ENCODE measurements at regions not wholly inside any gene's neighbourhood (a gene's known extent, or its start where the extent isn't known, plus 50 kb on each side); places are given as distances from the start of the nearest gene placed in this dataset.

DNA sequence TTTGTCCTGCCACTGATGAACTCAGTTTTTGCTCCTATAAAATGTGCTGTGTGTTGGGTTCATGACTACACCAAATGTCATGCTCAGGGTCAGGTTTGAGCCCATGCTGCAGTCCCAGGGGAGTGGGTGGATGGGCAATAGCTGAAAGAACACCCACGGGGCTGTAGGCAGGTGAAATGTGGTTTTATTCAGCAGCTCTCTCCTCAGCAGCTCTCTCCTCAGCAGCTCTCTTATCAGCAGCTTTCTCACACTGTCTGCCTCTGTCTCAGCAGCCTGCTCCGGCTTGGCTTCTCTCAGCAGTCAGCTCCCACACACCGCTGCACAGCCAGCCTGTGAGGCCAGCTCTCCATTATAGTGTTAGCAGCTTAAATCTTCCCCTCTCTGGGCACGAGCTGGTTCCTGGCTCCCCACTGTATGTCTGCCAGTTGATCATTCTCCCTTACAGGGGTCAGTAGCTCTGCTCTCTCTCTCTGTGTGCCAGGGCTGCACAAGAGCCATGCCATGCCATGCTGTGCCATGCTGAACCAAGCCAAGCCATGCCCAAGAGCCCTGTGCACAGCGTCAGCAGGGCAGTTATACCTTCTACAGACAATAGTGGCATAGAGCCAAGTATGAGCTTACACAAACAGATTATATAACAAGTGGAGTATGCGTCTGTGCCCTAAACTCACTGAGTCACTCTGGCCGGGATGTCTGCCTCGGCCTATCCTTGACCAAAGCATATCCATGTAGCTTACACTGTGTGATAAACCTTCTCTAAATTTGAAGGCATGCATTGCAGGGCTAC is 303.3 kb upstream of the TMPO start:
- intact Hi-C loops (cut with DNase I, micrococcal nuclease) = no loop called here
- peaks cover 6% of the 10 kb centered on the region for H3K27me3 Mint-ChIP-seq
- DNase-seq (no peak), ATAC-seq (no peak)
- ChIA-PET POLR2A (interaction anchor here (0.8 kb wide), 1 partner anchor 59 kb away, joined by 4 read pairs; no protein-coding TSS in a partner anchor), CTCF (interaction anchor here (1.5 kb wide), 1 partner anchor 48 kb away, joined by 3 read pairs; no protein-coding TSS in a partner anchor)
- H3K27ac Mint-ChIP-seq = no peak overlapping the region
- H3K9me3 Mint-ChIP-seq (ENCODE audit: low read depth) = peaks cover 2% of the 10 kb centered on the region
- H3K4me3 Mint-ChIP-seq = no peak overlapping the region
- no peaks in the 10 kb centered on the region for H3K36me3 Mint-ChIP-seq (ENCODE audit: low read depth)
- no peaks in the 10 kb centered on the region for H3K4me1 Mint-ChIP-seq

DNA sequence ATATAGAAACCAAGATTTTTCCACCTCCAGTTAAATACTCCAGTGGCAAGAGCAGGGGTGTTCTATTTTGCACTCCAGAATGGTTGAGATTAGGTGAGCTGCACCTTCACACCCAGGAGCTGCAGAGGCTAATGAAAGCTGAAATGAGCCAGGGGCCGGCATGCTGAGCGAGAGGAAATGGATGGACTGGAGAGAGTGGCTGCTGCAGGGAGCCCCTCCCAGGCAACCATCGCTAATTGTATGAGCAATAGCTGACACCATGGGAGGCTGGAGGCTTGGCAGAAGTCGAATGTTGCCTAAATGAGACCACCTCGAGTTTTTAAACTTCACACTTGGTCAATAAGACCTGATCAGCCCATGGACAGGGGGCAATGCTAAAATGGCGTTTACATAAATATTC is 301.8 kb upstream of the TMPO start:
- DNase-seq (no peak), ATAC-seq (no peak)
- H3K27ac Mint-ChIP-seq = no peak overlapping the region
- no peaks in the 10 kb centered on the region for H3K4me1 Mint-ChIP-seq
- intact Hi-C loops (cut with DNase I, micrococcal nuclease) = no loop called here
- CTCF ChIA-PET = no interaction called here
- no peaks in the 10 kb centered on the region for H3K36me3 Mint-ChIP-seq (ENCODE audit: low read depth)
- no peak overlapping the region for H3K4me3 Mint-ChIP-seq
- peaks cover 8% of the 10 kb centered on the region for H3K27me3 Mint-ChIP-seq
- POLR2A ChIA-PET = no interaction called here
- H3K9me3 Mint-ChIP-seq (ENCODE audit: low read depth) = no peaks in the 10 kb centered on the region

DNA sequence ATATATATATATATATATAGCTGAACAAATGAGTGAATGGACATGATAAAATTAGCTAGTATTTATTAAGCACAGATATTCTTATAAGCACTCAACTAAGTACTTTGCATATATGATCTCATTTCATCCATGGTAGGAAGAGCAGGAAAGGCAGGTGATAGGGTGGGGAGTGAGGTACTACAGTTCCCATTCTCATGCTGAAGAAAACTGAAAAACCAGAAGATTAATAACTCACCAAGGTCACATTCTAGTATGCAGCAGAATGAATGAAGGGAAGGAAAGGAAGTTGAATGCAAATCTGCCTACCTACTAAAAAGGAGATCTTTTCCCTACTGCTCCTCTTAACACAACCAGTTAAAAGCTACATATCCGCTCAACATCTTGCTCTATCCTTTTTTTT is 298.1 kb upstream of the TMPO start:
- POLR2A ChIA-PET = no interaction called here
- Mint-ChIP-seq H3K4me1 (no peaks in the 10 kb centered on the region), H3K27ac (no peak overlapping the region), H3K9me3 (ENCODE audit: low read depth) (no peaks in the 10 kb centered on the region), H3K27me3 (peaks cover 17% of the 10 kb centered on the region), H3K4me3 (no peak overlapping the region), H3K36me3 (ENCODE audit: low read depth) (no peaks in the 10 kb centered on the region)
- ATAC-seq (no peak), DNase-seq (no peak)
- CTCF ChIA-PET = no interaction called here
- intact Hi-C loops (cut with DNase I, micrococcal nuclease) = no loop called here

DNA sequence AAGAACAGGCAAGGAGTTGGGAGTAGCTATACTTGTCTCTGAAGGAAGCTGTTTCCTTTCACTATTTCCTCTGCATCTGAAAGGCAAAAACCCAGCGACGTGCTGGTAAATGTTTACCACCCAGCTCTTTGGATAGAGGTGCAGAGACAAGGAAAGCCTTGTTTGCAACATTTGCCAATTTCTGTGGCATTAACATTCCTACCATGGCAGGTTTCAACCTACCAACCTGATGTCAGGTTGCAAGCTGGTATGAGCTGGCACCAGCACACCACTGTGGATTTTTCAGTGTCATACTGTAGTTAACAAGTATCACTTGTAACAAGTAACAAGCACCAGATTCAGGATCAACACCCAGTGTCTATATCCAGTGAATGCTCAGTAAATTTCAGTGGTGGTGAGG is 294.8 kb upstream of the TMPO start:
- intact Hi-C loops (cut with DNase I, micrococcal nuclease) = loop anchor here in 1 of 2 experiments (10.0 kb wide), 1 partner anchor 154 kb away; no protein-coding TSS in a partner anchor
- DNase-seq = no peak

DNA sequence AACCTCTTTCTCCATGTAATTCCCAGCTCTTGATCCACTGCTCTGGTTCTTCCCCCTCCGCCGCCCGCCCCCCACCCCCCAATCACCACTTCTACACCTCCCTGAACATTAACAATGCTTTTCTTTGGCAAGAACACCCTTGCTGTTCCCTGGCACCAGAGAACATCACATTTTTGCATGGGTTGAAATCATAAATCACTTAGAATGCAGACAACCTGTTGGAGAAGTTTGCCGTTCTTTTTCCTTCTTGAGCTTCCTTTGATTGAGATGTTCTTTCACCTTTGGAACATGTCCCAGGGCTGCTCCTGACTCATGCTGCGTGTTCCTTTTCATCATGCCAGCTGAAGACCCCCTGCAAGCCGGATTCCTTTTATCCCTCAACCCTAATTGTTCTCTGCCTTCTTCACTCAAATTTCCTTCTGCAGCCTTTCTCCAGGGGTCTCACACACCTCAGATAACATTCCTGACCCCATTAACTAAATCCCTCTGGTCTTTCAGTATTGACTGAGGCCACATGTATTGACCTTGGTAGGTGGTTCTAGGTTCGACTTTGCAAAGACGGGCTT is 294.1 kb upstream of the TMPO start:
- H3K4me3 Mint-ChIP-seq = no peak overlapping the region

More for the DNA sequence above, 294.8 kb upstream of the TMPO start:
- Mint-ChIP-seq H3K4me3 (no peak overlapping the region), H3K4me1 (no peaks in the 10 kb centered on the region), H3K36me3 (ENCODE audit: low read depth) (no peaks in the 10 kb centered on the region), H3K9me3 (ENCODE audit: low read depth) (no peaks in the 10 kb centered on the region), H3K27me3 (peaks cover 21% of the 10 kb centered on the region), H3K27ac (no peak overlapping the region)
- no peak for ATAC-seq
- POLR2A ChIA-PET = no interaction called here
- CTCF ChIA-PET = no interaction called here

DNA sequence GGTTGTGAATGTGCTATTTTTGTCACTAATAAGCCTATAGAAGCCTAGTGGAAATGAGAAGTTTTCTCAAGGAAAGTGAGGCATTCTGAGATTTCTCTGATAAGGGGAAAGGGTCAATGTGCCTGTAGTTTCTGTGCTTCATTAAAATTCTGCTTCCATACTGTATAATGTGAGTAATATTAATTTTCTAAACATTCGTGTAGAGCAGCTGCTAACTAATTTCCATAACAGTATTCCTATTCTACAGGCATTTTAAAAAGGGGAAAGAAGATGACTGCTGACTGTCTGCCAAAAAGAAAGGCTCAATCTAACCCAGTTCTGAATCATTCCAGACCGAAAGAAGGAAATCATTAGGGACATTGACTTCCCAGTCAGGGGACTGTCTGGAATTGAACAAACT is 293.3 kb upstream of the TMPO start:
- no peak overlapping the region for H3K4me3 Mint-ChIP-seq
- ChIA-PET POLR2A (no interaction called here), CTCF (no interaction called here)
- no peaks in the 10 kb centered on the region for H3K9me3 Mint-ChIP-seq (ENCODE audit: low read depth)
- intact Hi-C loops (cut with DNase I, micrococcal nuclease) = loop anchor here in 1 of 2 experiments (10.0 kb wide), 1 partner anchor 153 kb away; no protein-coding TSS in a partner anchor
- DNase-seq (no peak), ATAC-seq (no peak)
- H3K4me1 Mint-ChIP-seq = no peaks in the 10 kb centered on the region
- peaks cover 15% of the 10 kb centered on the region for H3K27me3 Mint-ChIP-seq
- H3K36me3 Mint-ChIP-seq (ENCODE audit: low read depth) = no peaks in the 10 kb centered on the region
- no peak overlapping the region for H3K27ac Mint-ChIP-seq

More for the DNA sequence above, 294.1 kb upstream of the TMPO start:
- CTCF ChIA-PET = no interaction called here
- no peak for ATAC-seq
- Mint-ChIP-seq H3K27me3 (peaks cover 18% of the 10 kb centered on the region), H3K27ac (no peak overlapping the region), H3K4me1 (no peaks in the 10 kb centered on the region), H3K9me3 (ENCODE audit: low read depth) (no peaks in the 10 kb centered on the region), H3K36me3 (ENCODE audit: low read depth) (no peaks in the 10 kb centered on the region)
- intact Hi-C loops (cut with DNase I, micrococcal nuclease) = loop anchor here in 1 of 2 experiments (10.0 kb wide), 1 partner anchor 153 kb away; no protein-coding TSS in a partner anchor
- DNase-seq = no peak
- POLR2A ChIA-PET = no interaction called here

DNA sequence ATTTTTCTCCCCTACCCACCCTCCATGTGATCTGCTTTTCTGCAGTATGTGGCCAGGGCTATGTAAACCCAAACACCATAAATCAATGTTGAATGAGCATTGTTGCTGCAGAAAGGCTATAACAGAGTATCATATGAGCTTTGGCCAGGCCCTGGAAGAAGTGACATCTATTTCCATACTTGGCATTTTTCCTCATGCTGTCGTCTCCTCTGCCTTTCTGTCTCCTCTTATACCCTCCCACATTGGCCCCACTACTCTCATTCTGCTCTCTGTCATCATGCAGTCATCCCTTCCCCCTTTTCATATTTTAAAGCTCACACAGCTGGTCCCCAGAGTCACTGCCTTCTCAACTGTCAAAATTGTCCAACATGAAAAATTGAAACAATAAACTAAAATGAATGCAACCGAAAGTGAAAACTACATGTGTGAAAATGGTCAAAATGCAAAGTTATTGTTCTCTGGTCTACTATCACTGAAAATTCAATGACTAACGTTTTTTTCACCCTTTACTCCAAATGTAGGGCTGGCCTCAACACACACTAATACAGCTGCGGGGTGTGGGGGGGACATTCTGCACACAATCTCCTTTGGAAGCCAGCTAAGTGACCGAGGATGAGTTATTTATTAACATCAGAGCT is 290.7 kb upstream of the TMPO start:
- intact Hi-C loops (cut with DNase I, micrococcal nuclease) = loop anchor here (5.0 to 10.0 kb wide), 2 partner anchors 148 to 150 kb away; no protein-coding TSS in a partner anchor
- ATAC-seq (no peak), DNase-seq (no peak)
- Mint-ChIP-seq H3K4me3 (no peak overlapping the region), H3K27me3 (peaks cover 13% of the 10 kb centered on the region), H3K4me1 (no peaks in the 10 kb centered on the region), H3K36me3 (ENCODE audit: low read depth) (no peaks in the 10 kb centered on the region), H3K27ac (no peak overlapping the region), H3K9me3 (ENCODE audit: low read depth) (no peaks in the 10 kb centered on the region)
- CTCF ChIA-PET = no interaction called here
- POLR2A ChIA-PET = no interaction called here

DNA sequence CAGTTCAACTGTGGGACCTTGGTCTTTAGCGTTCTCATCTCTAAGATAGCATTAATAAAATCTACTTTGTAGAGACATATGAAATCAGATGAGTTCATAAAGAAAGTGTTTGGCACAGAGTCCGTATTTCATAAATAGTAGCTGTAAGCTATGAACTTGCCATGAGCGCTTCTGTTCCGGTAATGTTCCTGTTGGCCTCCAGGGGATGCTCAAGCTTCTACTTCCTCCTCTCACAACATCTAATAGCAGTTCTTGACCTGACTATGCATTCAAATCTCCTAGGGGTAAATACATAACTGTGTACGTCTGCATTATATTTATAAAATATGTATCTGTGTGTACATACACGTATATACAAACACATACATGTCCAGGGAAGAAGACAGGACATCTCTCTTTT is 288.2 kb upstream of the TMPO start:
- Mint-ChIP-seq H3K9me3 (ENCODE audit: low read depth) (no peaks in the 10 kb centered on the region), H3K36me3 (ENCODE audit: low read depth) (no peaks in the 10 kb centered on the region), H3K4me1 (no peaks in the 10 kb centered on the region), H3K27me3 (peaks cover 5% of the 10 kb centered on the region), H3K4me3 (no peak overlapping the region), H3K27ac (no peak overlapping the region)
- ChIA-PET POLR2A (interaction anchor here (0.6 kb wide), 1 partner anchor 375 kb away, joined by 7 read pairs; no protein-coding TSS in a partner anchor), CTCF (no interaction called here)
- intact Hi-C loops (cut with DNase I, micrococcal nuclease) = loop anchor here (1.0 to 10.0 kb wide), 3 partner anchors 145 to 170 kb away; no protein-coding TSS in a partner anchor
- DNase-seq = no peak
- ATAC-seq = no peak

DNA sequence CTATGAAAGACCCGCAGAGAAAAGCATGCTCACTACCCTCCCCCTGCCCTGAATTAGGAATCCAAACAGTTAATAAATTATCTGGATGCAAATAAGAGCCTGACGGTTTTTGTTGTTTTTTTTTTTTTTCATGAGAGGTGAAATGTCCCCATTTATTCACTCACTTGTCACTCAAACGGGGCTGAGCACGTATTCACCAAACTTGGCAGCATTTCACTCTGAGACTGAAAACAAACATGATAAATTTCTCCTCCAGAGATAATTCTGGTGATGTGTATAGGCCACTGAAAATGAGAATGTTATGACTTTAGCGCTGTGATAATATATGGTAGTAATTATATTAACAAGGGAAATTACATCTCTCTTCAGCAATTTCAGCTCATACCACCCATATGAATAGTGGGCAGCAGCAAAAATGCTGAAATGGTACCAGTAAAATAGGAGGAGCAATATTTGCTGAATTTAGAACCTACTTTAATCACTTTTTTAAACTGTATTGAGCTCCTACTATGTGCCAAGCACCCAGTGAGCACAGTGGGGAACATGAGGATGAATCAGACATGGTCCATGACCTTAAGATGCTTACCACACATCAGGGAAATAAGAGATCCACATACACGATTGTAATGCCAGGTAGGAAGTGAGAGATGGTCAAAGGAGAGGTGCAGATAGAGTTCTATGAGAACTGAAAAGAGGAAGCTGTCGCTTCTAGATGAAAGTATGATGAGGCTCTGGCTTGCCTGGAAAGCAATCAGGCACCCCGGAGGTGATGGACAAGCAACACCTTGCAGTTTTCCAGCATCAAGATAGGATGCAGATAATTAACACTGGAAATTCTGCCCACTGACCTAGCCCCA is 286.5 kb upstream of the TMPO start:
- no peak for DNase-seq
- H3K4me3 Mint-ChIP-seq = no peak overlapping the region
- no peaks in the 10 kb centered on the region for H3K4me1 Mint-ChIP-seq
- CTCF ChIA-PET = interaction anchor here (0.6 kb wide), 1 partner anchor 579 kb away, joined by 3 read pairs; no protein-coding TSS in a partner anchor
- ATAC-seq = no peak
- H3K27me3 Mint-ChIP-seq = no peaks in the 10 kb centered on the region
- no peaks in the 10 kb centered on the region for H3K9me3 Mint-ChIP-seq (ENCODE audit: low read depth)
- intact Hi-C loops (cut with DNase I, micrococcal nuclease) = loop anchor here (5.0 to 10.0 kb wide), 2 partner anchors 143 to 146 kb away; no protein-coding TSS in a partner anchor
- no peaks in the 10 kb centered on the region for H3K36me3 Mint-ChIP-seq (ENCODE audit: low read depth)
- POLR2A ChIA-PET = no interaction called here
- no peak overlapping the region for H3K27ac Mint-ChIP-seq

DNA sequence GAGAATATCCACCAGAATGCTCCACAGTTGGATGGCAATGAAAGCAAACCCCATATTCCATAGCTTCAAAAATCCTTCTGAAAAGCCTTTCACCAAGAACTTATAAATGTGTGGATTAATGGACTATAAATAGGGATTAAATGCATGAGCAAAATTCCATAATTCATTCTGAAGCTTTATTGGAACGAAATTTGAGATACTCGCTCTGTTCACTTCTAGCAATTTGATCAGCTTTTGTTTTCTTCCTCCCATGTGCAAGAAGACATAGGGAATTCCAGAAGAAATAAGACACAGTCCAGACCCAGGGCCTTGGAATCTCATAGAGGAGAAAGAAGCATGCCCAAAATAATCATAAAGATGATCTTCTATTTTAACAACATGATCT is 285.9 kb upstream of the TMPO start:
- H3K9me3 Mint-ChIP-seq (ENCODE audit: low read depth) = no peaks in the 10 kb centered on the region
- intact Hi-C loops (cut with DNase I, micrococcal nuclease) = loop anchor here (5.0 to 10.0 kb wide), 2 partner anchors 143 to 145 kb away; no protein-coding TSS in a partner anchor
- no peak overlapping the region for H3K27ac Mint-ChIP-seq
- no peak overlapping the region for H3K4me3 Mint-ChIP-seq
- CTCF ChIA-PET = interaction anchor here (0.6 kb wide), 1 partner anchor 579 kb away, joined by 3 read pairs; no protein-coding TSS in a partner anchor
- H3K4me1 Mint-ChIP-seq = no peaks in the 10 kb centered on the region
- POLR2A ChIA-PET = no interaction called here
- H3K27me3 Mint-ChIP-seq = no peaks in the 10 kb centered on the region
- H3K36me3 Mint-ChIP-seq (ENCODE audit: low read depth) = no peaks in the 10 kb centered on the region
- DNase-seq (no peak), ATAC-seq (no peak)

DNA sequence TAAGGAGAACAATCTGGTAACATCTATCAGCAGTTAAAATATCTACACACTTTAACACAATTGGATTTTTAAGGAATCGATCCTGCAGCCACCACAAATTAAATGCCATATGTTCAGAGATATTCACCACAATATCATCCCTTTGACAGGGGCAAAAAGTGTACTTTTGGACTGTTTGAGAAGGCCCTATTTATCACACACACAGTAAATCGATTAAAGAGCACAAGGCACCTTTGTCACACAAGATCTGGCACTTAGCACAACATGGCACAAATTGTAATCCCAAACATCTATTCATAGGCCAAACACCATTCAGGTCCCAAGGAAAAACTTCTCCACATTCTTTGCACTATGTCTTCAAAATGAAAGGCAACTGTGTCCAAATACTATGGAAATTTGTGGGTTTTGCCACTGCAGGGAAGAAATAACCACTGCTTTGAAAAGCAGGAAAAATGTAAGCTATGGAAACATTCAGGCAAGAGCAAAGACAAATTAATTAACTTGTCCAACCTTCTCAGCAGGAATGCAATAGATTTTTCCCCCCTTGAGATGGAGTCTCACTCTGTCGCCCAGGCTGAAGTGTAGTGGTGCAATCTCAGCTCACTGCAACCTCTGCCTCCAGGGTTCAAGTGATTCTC is 282.5 kb upstream of the TMPO start:
- DNase-seq (no peak), ATAC-seq (no peak)
- no peaks in the 10 kb centered on the region for H3K4me1 Mint-ChIP-seq
- H3K36me3 Mint-ChIP-seq (ENCODE audit: low read depth) = no peaks in the 10 kb centered on the region
- H3K27ac Mint-ChIP-seq = no peak overlapping the region
- intact Hi-C loops (cut with DNase I, micrococcal nuclease) = no loop called here
- POLR2A ChIA-PET = no interaction called here
- H3K4me3 Mint-ChIP-seq = no peak overlapping the region
- H3K27me3 Mint-ChIP-seq = peaks cover under 1% of the 10 kb centered on the region
- H3K9me3 Mint-ChIP-seq (ENCODE audit: low read depth) = peaks cover 4% of the 10 kb centered on the region
- CTCF ChIA-PET = no interaction called here
